HEK293 (cell line): ENCODE measurements at regions not wholly inside any gene's neighbourhood (a gene's known extent, or its start where the extent isn't known, plus 50 kb on each side); places are given as distances from the start of the nearest gene placed in this dataset.
"Not testable (repeated sequence)": the region's sequence is repeated elsewhere in the genome, so short reads cannot be mapped to it uniquely, and the experiment has no call there.

Experiments used
- CTCF ChIA-PET: fragments of 350-600 bp; formaldehyde crosslinking; extraction: SDS; loops from one replicate; lab custom pipeline; 2021; ENCODE audit warnings: antibody characterized with exemption; lab: Yijun Ruan, JAX
- POLR2A ChIA-PET: fragments of 300-600 bp; formaldehyde crosslinking; extraction: SDS; loops from one replicate; lab custom pipeline; 2020; ENCODE audit warnings: antibody characterized with exemption, inconsistent platforms; lab: Yijun Ruan, JAX
- H3K27ac ChIP-seq: fragments of 200-500 bp; sonication (Bioruptor generic); 2 replicates; pipeline ENCODE4 v1.5.1; 2014; ENCODE audit warnings: low read depth, low read length, control low read depth, inconsistent platforms; ENCODE audit errors: extremely low read depth
- H3K36me3 ChIP-seq, 2 experiments: fragments of 200-500 bp in 1 of 2; sonication (Bioruptor generic) in 1 of 2; 1 replicate in 1 of 2; 2 replicates in 1 of 2; pipeline ENCODE4 v1.5.1; 2014 to 2017; ENCODE audit warnings: inconsistent platforms in 2 of 2, low read length in 2 of 2; ENCODE audit not compliant: control insufficient read depth in 2 of 2, insufficient read depth in 1 of 2
- H3K4me1 ChIP-seq: fragments of 200-500 bp; sonication (Bioruptor generic); 2 replicates; pipeline ENCODE4 v1.5.1; 2014; ENCODE audit warnings: mild to moderate bottlenecking, low read length, inconsistent platforms; ENCODE audit not compliant: control insufficient read depth, insufficient read depth
- H3K4me3 ChIP-seq: 2 replicates; pipeline ENCODE4 v1.5.1; 2011; ENCODE audit warnings: low read depth, mild to moderate bottlenecking, control low read depth, low read length, moderate library complexity
- H3K9me3 ChIP-seq: fragments of 200-500 bp; sonication (Bioruptor generic); 2 replicates; pipeline ENCODE4 v1.5.1; 2014; ENCODE audit warnings: low read depth, low read length, inconsistent platforms; ENCODE audit not compliant: control insufficient read depth, insufficient read depth
- KLF17 ChIP-seq: fragments of 450-650 bp; formaldehyde crosslinking; IDR thresholded peaks from 2 replicates; pipeline ENCODE4 v1.5.1; 2016; ENCODE audit warnings: missing biosample characterization, missing genetic modification characterization
- KLF8 ChIP-seq: fragments of 450-650 bp; formaldehyde crosslinking; IDR thresholded peaks from 2 replicates; pipeline ENCODE4 v1.5.1; 2016; ENCODE audit warnings: missing biosample characterization, missing genetic modification characterization
- SCRT1 ChIP-seq: fragments of 450-650 bp; formaldehyde crosslinking; IDR thresholded peaks from 2 replicates; pipeline ENCODE4 v1.5.1; 2016; ENCODE audit warnings: missing biosample characterization, missing genetic modification characterization, borderline replicate concordance
- SCRT2 ChIP-seq: fragments of 450-650 bp; formaldehyde crosslinking; IDR thresholded peaks from 2 replicates; pipeline ENCODE4 v1.5.1; 2016; ENCODE audit warnings: missing biosample characterization, missing genetic modification characterization
- SP3 ChIP-seq: fragments of 450-650 bp; formaldehyde crosslinking; IDR thresholded peaks from 2 replicates; pipeline ENCODE4 v1.5.1; 2016; ENCODE audit warnings: missing biosample characterization, missing genetic modification characterization
- ZFHX2 ChIP-seq: fragments of 450-650 bp; formaldehyde crosslinking; conservative IDR thresholded peaks from 2 replicates; pipeline ENCODE4 v1.5.1; 2016; ENCODE audit warnings: missing biosample characterization, missing genetic modification characterization
- ZNF24 ChIP-seq: fragments of 450-650 bp; formaldehyde crosslinking; IDR thresholded peaks from 2 replicates; pipeline ENCODE4 v1.5.1; 2016; ENCODE audit warnings: missing biosample characterization, missing genetic modification characterization
- ZNF391 ChIP-seq: fragments of 450-650 bp; formaldehyde crosslinking; IDR thresholded peaks from 2 replicates; pipeline ENCODE4 v1.5.1; 2016; ENCODE audit warnings: low read depth, missing biosample characterization, missing genetic modification characterization, borderline replicate concordance
- ZNF501 ChIP-seq: fragments of 450-650 bp; formaldehyde crosslinking; IDR thresholded peaks from 2 replicates; pipeline ENCODE4 v1.5.1; 2016; ENCODE audit warnings: missing biosample characterization, missing genetic modification characterization
- ZNF580 ChIP-seq: fragments of 450-650 bp; formaldehyde crosslinking; IDR thresholded peaks from 2 replicates; pipeline ENCODE4 v1.5.1; 2016; ENCODE audit warnings: missing biosample characterization, missing genetic modification characterization
- ZXDB ChIP-seq: fragments of 450-650 bp; formaldehyde crosslinking; IDR thresholded peaks from 2 replicates; pipeline ENCODE4 v1.5.1; 2016; ENCODE audit warnings: missing biosample characterization, missing genetic modification characterization
- TF ChIP-seq, protein P1 (sequence below): fragments of 450-650 bp; formaldehyde crosslinking; conservative IDR thresholded peaks from 2 replicates; pipeline ENCODE4 v1.5.1; 2016; ENCODE audit warnings: low read depth, missing biosample characterization, missing genetic modification characterization
- TF ChIP-seq, protein P2 (sequence below): fragments of 450-650 bp; formaldehyde crosslinking; IDR thresholded peaks from 2 replicates; pipeline ENCODE4 v1.5.1; 2016; ENCODE audit warnings: missing biosample characterization, missing genetic modification characterization
- TF ChIP-seq, protein P3 (sequence below): fragments of 450-650 bp; formaldehyde crosslinking; optimal IDR thresholded peaks from 2 replicates; pipeline ENCODE3; 2016; ENCODE audit warnings: missing biosample characterization, mild to moderate bottlenecking, missing genetic modification characterization

- peak; percentile 83; the same call in 1 of the 2 replicates for TF ChIP-seq ZNF501 (tag by site-specific recombination)
- TF ChIP-seq, protein P1, sequence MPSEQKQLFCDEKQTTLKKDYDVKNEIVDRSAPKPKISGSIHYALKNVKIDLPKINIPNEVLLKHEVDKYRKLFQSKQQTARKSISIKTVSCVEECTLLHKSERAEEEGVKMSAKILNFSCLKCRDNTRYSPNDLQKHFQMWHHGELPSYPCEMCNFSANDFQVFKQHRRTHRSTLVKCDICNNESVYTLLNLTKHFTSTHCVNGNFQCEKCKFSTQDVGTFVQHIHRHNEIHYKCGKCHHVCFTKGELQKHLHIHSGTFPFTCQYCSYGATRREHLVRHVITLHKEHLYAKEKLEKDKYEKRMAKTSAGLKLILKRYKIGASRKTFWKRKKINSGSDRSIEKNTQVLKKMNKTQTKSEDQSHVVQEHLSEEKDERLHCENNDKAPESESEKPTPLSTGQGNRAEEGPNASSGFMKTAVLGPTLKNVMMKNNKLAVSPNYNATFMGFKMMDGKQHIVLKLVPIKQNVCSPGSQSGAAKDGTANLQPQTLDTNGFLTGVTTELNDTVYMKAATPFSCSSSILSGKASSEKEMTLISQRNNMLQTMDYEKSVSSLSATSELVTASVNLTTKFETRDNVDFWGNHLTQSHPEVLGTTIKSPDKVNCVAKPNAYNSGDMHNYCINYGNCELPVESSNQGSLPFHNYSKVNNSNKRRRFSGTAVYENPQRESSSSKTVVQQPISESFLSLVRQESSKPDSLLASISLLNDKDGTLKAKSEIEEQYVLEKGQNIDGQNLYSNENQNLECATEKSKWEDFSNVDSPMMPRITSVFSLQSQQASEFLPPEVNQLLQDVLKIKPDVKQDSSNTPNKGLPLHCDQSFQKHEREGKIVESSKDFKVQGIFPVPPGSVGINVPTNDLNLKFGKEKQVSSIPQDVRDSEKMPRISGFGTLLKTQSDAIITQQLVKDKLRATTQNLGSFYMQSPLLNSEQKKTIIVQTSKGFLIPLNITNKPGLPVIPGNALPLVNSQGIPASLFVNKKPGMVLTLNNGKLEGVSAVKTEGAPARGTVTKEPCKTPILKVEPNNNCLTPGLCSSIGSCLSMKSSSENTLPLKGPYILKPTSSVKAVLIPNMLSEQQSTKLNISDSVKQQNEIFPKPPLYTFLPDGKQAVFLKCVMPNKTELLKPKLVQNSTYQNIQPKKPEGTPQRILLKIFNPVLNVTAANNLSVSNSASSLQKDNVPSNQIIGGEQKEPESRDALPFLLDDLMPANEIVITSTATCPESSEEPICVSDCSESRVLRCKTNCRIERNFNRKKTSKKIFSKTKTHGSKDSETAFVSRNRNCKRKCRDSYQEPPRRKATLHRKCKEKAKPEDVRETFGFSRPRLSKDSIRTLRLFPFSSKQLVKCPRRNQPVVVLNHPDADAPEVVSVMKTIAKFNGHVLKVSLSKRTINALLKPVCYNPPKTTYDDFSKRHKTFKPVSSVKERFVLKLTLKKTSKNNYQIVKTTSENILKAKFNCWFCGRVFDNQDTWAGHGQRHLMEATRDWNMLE: 0 out of 2 replicates have a peak, but pooled peaks have one; percentile 4
- TF ChIP-seq SP3 (tag by site-specific recombination): peak; percentile 92
- peak; percentile 74 for TF ChIP-seq ZFHX2 (tag by site-specific recombination)
- peak; percentile 85 for TF ChIP-seq ZXDB (tag by site-specific recombination)
- TF ChIP-seq KLF8 (tag by site-specific recombination): peak; percentile 94
- peak; percentile 67; the same call in 1 of the 2 replicates for TF ChIP-seq ZNF24 (tag by site-specific recombination)
- TF ChIP-seq ZNF580 (tag by site-specific recombination): peak; percentile 94
- TF ChIP-seq, protein P2, sequence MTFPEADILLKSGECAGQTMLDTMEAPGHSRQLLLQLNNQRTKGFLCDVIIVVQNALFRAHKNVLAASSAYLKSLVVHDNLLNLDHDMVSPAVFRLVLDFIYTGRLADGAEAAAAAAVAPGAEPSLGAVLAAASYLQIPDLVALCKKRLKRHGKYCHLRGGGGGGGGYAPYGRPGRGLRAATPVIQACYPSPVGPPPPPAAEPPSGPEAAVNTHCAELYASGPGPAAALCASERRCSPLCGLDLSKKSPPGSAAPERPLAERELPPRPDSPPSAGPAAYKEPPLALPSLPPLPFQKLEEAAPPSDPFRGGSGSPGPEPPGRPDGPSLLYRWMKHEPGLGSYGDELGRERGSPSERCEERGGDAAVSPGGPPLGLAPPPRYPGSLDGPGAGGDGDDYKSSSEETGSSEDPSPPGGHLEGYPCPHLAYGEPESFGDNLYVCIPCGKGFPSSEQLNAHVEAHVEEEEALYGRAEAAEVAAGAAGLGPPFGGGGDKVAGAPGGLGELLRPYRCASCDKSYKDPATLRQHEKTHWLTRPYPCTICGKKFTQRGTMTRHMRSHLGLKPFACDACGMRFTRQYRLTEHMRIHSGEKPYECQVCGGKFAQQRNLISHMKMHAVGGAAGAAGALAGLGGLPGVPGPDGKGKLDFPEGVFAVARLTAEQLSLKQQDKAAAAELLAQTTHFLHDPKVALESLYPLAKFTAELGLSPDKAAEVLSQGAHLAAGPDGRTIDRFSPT (tag by site-specific recombination): peak; percentile 48; the same call in 1 of the 2 replicates
- peak; percentile 61 for TF ChIP-seq ZNF391 (tag by site-specific recombination)
- peak; percentile 94 for TF ChIP-seq KLF17 (tag by site-specific recombination)
- TF ChIP-seq, all 188 proteins: peak for 49; not testable (repeated sequence) for 139
These were observed 121.3 kb upstream of the FBXO28 start (continued) for GRCh38 chr1:223992456-223993246.

- H3K36me3 ChIP-seq, POLR2A ChIA-PET, H3K4me3 ChIP-seq, H3K4me1 ChIP-seq, H3K9me3 ChIP-seq, H3K27ac ChIP-seq, CTCF ChIA-PET: not testable (repeated sequence)
- peak; percentile 87 for TF ChIP-seq SCRT2 (tag by site-specific recombination)
- TF ChIP-seq, protein P3, sequence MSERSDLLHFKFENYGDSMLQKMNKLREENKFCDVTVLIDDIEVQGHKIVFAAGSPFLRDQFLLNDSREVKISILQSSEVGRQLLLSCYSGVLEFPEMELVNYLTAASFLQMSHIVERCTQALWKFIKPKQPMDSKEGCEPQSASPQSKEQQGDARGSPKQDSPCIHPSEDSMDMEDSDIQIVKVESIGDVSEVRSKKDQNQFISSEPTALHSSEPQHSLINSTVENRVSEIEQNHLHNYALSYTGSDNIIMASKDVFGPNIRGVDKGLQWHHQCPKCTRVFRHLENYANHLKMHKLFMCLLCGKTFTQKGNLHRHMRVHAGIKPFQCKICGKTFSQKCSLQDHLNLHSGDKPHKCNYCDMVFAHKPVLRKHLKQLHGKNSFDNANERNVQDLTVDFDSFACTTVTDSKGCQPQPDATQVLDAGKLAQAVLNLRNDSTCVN (tag by site-specific recombination): peak; percentile 11
- peak; percentile 84 for TF ChIP-seq SCRT1 (tag by site-specific recombination)
These were observed 122.5 kb upstream of the FBXO28 start for GRCh38 chr1:223991297-223991857.

DNA sequence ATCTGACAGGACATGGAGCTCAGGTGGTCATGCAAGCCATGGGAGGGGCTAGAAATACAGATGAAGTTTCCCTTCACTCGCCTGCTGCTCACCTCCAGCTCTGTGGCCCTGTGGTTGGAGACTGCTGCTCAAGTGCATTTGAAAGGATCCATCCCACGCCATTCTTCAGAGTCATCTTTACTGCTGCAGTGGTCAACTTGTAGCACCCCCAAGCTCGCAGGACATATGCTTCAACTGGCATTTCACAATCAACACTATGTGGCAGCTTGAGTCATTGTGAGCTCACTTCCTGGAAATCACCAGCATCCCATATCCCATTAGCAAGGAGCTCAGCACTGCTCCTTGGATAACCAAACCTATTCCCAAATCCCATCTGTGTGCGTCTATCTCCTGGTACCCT, 116.2 kb upstream of the TP53BP2 start:
- H3K4me3 ChIP-seq, H3K9me3 ChIP-seq, CTCF ChIA-PET, POLR2A ChIA-PET, H3K4me1 ChIP-seq, H3K27ac ChIP-seq: not testable (repeated sequence)
- peaks cover 0 to 11% of the 10 kb centered on the region in 2 experiments; a peak in 1 of 3 replicates for H3K36me3 ChIP-seq
